IgD-negative memory B cell (primary cell): ENCODE measurements at regions not wholly inside any gene's neighbourhood (a gene's known extent, or its start where the extent isn't known, plus 50 kb on each side); places are given as distances from the start of the nearest gene placed in this dataset.

Source experiments
- H3K27ac Mint-ChIP-seq, 3 donors: one replicate each; pipeline ENCODE4 v1.8.0; 2020 to 2022; ENCODE audit warnings: mild to moderate bottlenecking in 3 of 3, mixed read lengths in 3 of 3, moderate library complexity in 1 of 3
- H3K27me3 Mint-ChIP-seq: one replicate; pipeline ENCODE4 v1.8.0; 2021; ENCODE audit warnings: mixed read lengths
- H3K36me3 Mint-ChIP-seq: one replicate; pipeline ENCODE4 v1.8.0; 2020; ENCODE audit warnings: mild to moderate bottlenecking, mixed read lengths
- H3K4me1 Mint-ChIP-seq, 3 donors: one replicate each; pipeline ENCODE4 v1.8.0; 2020 to 2022; ENCODE audit warnings: mixed read lengths in 3 of 3, mild to moderate bottlenecking in 1 of 3
- H3K4me3 Mint-ChIP-seq, 4 donors: one replicate each; pipeline ENCODE4 v1.8.0; 2020 to 2022; ENCODE audit warnings: mild to moderate bottlenecking in 4 of 4, mixed read lengths in 4 of 4, moderate library complexity in 3 of 4
- H3K9me3 Mint-ChIP-seq, 3 donors: one replicate each; pipeline ENCODE4 v1.8.0; 2020 to 2021; ENCODE audit warnings: mixed read lengths in 3 of 3, mild to moderate bottlenecking in 1 of 3

DNA sequence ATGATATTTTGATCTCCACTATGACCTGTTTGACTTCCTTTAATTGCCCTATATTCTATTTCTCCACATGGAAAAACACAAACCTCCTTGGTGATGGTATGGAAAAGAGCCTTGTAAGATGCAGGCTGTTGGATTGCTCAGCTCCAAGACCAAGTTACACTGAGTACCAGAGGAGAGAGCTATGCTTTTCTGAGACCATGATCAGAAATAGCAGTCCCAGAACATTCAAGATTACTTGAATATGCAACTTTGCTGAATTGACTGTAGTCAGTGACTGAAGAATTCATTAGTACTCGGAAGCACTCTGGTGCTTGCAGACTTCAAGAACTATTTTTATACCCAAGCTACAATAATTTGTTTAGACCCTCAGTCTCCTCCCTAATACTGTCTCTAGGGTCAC lies 310.6 kb upstream of the FSIP2 start:
- no peaks in the 10 kb centered on the region for H3K27me3 Mint-ChIP-seq

DNA sequence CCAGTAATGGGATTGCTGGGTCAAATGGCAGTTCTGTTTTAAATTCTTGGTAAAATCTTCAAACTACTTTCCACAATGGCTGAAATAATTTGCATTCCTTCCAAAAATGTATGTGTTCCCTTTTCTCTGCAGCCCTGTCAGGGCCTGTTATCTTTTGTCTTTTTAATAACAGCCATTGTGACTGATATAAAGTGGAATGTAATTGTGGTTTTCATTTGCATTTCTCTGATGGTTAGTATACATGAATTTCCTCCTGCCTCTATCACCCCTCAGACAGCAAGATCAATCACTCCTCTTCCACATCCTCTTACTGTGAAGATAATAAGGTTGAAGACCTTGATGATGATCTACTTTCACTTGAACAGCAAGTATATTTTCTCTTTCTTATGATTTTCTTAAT lies 304.8 kb upstream of the FSIP2 start:
- Mint-ChIP-seq H3K4me1 (no peaks in the 10 kb centered on the region), H3K9me3 (peaks cover 0 to 3% (median 2%) of the 10 kb centered on the region in 3 donors)

More for the DNA sequence above, 310.6 kb upstream of the FSIP2 start:
- Mint-ChIP-seq H3K27ac (no peak overlapping the region), H3K4me1 (no peaks in the 10 kb centered on the region), H3K4me3 (no peak overlapping the region), H3K36me3 (no peaks in the 10 kb centered on the region), H3K9me3 (peaks cover 0 to 1% (median 0%) of the 10 kb centered on the region in 3 donors)

DNA sequence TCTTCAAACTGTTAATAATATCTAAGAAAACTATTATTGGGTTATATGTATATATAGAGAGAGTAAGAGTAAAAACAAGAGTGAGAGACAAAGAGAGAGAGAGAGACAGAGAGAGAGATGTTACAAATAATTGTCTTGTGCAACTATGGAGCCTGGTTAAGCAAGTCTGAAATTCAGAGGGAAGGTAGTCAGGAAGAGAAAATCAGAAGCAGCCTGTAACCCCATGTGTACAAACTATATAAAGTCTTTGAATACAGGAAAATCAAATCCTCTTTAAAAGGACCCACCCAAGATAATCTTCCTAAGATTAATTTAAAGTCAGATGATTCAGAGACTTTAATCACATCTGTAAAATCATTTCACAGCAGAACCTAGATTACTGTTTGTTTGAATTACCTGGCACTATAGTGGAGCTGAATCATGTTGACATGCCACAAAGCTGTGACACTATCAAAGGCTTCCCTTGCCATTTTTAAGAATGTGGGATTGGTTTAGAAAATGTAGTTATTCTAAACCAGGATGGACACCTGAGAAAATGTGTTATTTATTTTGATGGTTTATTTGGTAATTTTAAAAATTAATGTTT lies 301.7 kb upstream of the FSIP2 start:
- Mint-ChIP-seq H3K27ac (no peak overlapping the region), H3K9me3 (peaks cover 0 to 3% (median 2%) of the 10 kb centered on the region in 3 donors), H3K4me1 (no peaks in the 10 kb centered on the region), H3K36me3 (no peaks in the 10 kb centered on the region), H3K27me3 (no peaks in the 10 kb centered on the region), H3K4me3 (no peak overlapping the region)

More for the DNA sequence above, 304.8 kb upstream of the FSIP2 start:
- Mint-ChIP-seq H3K4me3 (no peak overlapping the region), H3K27ac (no peak overlapping the region), H3K27me3 (no peaks in the 10 kb centered on the region), H3K36me3 (no peaks in the 10 kb centered on the region)

DNA sequence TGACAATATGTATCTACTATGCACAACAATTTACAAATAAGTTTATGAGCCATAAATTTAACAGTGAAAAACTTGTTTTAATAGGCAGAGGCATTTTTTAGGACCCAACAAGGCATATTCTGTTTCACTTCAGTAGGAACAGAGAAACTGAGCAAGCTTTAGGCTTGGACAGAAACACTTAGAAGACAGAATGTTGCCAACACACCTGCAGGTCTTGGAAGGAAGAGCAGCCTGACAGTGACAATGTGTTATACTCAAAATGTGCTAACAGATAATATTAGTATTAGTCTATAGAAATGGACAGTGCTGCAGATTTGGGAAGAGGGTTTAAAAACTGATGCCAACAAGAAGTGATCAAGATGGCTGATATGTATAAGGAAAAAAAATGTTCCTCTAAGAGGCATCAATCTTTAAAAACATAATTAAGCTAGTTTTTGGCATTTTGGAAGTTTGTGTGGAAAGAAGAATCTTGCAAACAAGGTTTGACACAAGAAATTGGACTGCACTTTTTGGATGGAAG lies 297.1 kb upstream of the FSIP2 start:
- Mint-ChIP-seq H3K27ac (no peak overlapping the region), H3K9me3 (no peaks in the 10 kb centered on the region), H3K4me3 (no peak overlapping the region), H3K36me3 (no peaks in the 10 kb centered on the region), H3K4me1 (no peaks in the 10 kb centered on the region), H3K27me3 (no peaks in the 10 kb centered on the region)

DNA sequence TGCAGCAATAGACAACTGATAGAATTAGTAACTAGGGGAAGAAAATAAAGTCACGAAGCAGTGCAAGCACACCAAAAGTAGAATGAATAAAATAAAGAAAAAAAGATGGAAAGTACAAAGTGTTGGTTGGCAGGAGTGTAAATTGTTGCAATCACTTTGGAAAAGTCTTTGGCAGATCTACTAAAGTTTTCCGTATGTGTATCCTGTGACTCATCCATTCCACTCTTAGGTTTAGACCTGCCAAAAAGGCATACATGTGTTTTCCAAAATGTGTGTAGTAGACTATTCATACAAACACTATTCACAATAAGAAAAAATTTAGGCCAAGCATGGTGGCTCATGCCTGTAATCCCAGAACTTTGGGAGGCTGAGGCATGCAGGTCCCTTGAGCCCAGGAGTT lies 282.1 kb upstream of the FSIP2 start:
- Mint-ChIP-seq H3K9me3 (peaks cover 4 to 7% (median 6%) of the 10 kb centered on the region in 3 donors), H3K36me3 (no peaks in the 10 kb centered on the region), H3K4me3 (no peak overlapping the region), H3K4me1 (no peaks in the 10 kb centered on the region), H3K27ac (no peak overlapping the region), H3K27me3 (no peaks in the 10 kb centered on the region)

DNA sequence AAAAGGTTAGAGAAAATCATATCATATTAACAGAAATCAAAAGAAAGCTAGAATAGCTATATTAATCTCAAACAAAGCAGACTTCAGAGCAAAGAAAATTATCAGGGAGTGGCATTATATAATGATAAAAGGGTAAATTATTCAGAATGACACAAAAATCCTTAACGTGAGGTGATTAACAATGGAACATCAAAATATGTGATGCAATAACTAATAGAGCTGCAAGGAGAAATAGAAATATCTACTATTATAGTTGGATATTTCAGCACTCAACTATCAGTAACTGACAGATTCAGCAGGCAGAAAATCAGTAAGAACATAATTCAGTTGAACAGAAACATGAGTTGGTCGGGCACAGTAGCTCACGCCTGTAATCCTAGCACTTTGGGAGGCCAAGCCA lies 275.1 kb upstream of the FSIP2 start:
- peaks cover 0 to 6% (median 4%) of the 10 kb centered on the region in 3 donors for H3K9me3 Mint-ChIP-seq
- no peaks in the 10 kb centered on the region for H3K4me1 Mint-ChIP-seq
- H3K27me3 Mint-ChIP-seq = no peaks in the 10 kb centered on the region
- peak overlapping the region in 1 of 3 donors; percentile 6 for H3K27ac Mint-ChIP-seq
- no peak overlapping the region for H3K4me3 Mint-ChIP-seq
- H3K36me3 Mint-ChIP-seq = peaks cover 1% of the 10 kb centered on the region

DNA sequence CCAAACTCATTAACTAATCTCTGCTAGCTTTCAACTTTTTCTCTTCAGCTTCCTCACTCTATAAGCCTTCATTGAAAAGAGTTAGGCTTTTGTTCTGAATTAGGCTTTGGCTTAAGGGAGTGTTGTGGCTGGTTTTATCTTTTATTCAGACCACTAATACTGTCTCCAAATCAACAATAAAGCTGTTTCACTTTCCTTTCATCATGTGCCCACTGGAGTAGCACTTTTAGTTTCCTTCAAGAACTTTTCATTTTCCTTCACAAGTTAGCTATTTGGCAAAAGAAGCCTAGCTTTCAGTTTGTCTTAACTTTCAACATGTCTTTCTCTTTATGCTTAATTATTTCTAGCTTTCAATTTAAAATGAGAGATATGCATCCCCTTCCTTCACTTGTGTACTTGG lies 271.7 kb upstream of the FSIP2 start:
- no peak overlapping the region for H3K27ac Mint-ChIP-seq
- peaks cover 1% of the 10 kb centered on the region for H3K36me3 Mint-ChIP-seq
- no peaks in the 10 kb centered on the region for H3K4me1 Mint-ChIP-seq
- no peak overlapping the region for H3K4me3 Mint-ChIP-seq
- no peaks in the 10 kb centered on the region for H3K27me3 Mint-ChIP-seq
- peaks cover 0 to 6% (median 4%) of the 10 kb centered on the region in 3 donors for H3K9me3 Mint-ChIP-seq

DNA sequence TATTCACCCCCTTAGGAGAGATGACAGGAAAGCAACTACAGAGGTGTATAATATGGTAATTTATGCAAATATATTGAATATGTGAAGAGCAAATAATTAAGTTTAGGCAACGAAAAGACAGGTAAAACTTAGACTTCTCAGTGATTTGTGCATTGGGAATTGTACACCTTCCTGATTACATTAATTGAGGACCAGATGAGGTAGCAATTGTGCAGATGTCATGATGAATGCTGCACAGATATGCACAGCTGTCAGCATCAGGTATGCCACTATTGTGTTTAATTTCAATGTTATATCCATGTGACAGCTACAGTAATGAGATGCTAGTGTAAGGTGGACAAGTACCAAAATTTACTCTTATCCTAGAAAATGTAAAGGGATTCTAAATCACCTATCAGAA lies 267.2 kb upstream of the FSIP2 start:
- Mint-ChIP-seq H3K4me1 (no peaks in the 10 kb centered on the region), H3K4me3 (no peak overlapping the region), H3K36me3 (no peaks in the 10 kb centered on the region), H3K27me3 (no peaks in the 10 kb centered on the region), H3K9me3 (no peaks in the 10 kb centered on the region), H3K27ac (no peak overlapping the region)

DNA sequence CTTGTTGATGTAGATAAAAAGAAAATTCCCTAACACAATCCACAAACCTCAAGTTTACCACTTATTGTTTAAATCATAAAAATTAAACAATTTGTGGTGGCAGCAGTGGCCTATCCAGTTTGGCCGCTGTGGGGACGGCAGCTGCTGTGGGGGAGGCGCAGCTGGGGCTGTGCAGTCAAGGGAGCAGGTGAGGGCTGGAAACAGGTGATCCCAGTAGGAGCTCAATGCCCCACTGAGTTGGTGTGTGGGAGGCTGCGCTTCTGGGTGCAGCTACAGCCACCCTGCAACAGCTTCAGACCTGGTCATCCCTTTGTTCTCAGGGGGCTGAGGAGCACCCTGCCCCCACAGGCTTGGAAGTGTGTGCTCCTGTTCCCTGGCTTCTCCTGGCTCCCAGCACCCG lies 266.0 kb upstream of the FSIP2 start:
- Mint-ChIP-seq H3K27me3 (no peaks in the 10 kb centered on the region), H3K9me3 (no peaks in the 10 kb centered on the region), H3K4me3 (no peak overlapping the region), H3K27ac (no peak overlapping the region), H3K4me1 (no peaks in the 10 kb centered on the region), H3K36me3 (no peaks in the 10 kb centered on the region)

DNA sequence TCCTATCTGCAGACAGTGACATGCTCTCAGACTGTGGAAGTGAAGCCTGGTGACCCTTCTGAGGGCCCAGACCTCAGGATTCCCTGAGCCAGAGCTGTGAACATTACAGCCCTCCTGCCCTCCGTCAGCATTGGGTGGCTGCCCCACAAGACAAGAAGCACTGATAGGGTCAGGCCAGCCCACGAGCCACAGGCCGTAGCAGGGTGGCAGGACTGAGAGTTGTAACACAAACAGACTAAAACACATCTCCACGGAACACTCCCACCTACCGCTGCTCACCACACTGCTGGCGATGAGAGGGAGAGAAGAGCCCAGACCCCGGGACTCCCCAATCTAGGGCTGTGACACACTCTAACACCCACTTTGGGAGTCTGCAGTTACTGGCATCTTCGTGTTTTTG lies 264.8 kb upstream of the FSIP2 start:
- H3K4me3 Mint-ChIP-seq = no peak overlapping the region
- H3K27ac Mint-ChIP-seq = peak overlapping the region in 1 of 3 donors; percentile 50
- no peaks in the 10 kb centered on the region for H3K9me3 Mint-ChIP-seq
- H3K36me3 Mint-ChIP-seq = no peaks in the 10 kb centered on the region
- no peaks in the 10 kb centered on the region for H3K4me1 Mint-ChIP-seq
- H3K27me3 Mint-ChIP-seq = no peaks in the 10 kb centered on the region

DNA sequence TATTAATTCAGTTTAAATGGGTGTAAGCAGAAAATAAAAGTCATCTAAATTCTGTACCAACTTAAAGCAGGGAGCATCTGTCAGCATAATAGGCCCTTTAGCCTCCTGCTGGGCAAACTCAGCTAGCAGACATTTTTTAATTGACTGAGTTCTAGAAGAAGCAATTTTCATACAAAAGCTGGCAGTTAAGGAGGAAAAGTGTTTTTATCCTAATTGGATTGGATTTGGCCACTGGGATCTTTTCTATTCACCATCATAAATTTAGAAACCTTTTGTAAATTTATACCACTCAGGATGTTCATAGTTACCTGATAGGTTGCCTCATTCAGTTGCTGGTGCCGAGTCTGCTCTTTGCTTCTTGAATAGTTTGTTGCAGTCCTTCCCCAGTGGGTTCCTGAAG lies 262.7 kb upstream of the FSIP2 start:
- no peaks in the 10 kb centered on the region for H3K9me3 Mint-ChIP-seq
- no peak overlapping the region for H3K4me3 Mint-ChIP-seq
- H3K4me1 Mint-ChIP-seq = no peaks in the 10 kb centered on the region
- no peaks in the 10 kb centered on the region for H3K36me3 Mint-ChIP-seq
- H3K27ac Mint-ChIP-seq = no peak overlapping the region
- H3K27me3 Mint-ChIP-seq = no peaks in the 10 kb centered on the region

DNA sequence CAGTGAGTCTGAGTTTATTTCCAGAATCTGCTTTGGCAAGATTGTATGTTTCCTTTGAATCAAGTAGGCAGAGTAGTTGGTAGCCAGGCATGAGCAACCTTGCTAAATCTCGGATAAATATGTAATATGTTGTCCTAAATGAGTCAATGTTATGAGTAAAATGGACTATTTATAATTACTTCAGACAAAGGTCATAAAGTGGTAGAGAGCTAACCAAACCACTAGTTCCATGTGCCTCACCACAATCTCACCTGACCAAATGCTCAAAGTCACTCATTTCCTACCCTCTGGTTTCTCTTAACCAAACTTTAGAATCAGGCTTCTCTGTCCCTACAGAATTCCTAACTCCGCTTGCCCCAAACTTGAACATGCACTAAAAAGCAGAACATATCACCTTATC lies 261.2 kb upstream of the FSIP2 start:
- Mint-ChIP-seq H3K27ac (no peak overlapping the region), H3K9me3 (no peaks in the 10 kb centered on the region), H3K4me1 (no peaks in the 10 kb centered on the region), H3K27me3 (no peaks in the 10 kb centered on the region), H3K36me3 (no peaks in the 10 kb centered on the region), H3K4me3 (no peak overlapping the region)

DNA sequence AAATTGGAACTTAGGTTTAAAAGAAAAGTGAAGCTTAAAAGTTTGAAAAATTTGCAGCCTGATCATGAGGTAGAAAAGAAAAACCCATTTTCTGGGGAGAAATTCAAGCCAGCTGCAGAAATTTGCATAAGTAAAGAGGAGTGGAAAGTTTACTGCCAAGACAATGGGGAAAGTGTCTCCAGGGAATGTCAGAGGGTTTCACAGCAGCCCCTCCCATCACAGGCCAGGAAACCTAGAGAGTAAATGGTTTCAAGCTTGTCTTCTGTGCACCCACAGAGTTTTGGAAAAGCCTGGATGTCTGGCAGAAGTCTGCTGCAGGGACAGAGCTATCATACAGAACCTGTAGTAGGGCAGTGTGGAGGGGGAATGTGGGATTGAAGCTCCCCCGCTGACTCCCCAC lies 254.0 kb upstream of the FSIP2 start:
- Mint-ChIP-seq H3K27me3 (no peaks in the 10 kb centered on the region), H3K9me3 (no peaks in the 10 kb centered on the region), H3K36me3 (no peaks in the 10 kb centered on the region), H3K27ac (no peak overlapping the region), H3K4me1 (no peaks in the 10 kb centered on the region), H3K4me3 (no peak overlapping the region)

DNA sequence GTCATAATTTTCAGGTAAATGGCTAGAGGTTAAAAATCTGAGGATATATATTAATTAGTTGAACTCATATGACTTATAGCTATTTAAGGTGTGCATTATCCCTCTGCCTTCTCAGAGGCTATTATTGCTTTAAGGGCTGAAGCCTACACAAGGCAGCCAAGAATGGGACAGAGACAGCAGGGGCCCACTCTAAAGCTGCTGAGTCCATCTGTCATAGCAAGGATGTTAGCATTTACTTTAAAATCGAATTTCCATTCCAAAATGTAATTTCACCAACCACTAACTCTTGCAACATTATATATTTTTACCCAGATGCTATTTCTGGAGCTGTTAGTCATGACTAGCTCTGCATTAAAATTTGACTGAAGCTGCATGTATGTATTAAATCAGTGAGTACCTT lies 236.3 kb upstream of the FSIP2 start:
- H3K4me1 Mint-ChIP-seq = no peaks in the 10 kb centered on the region
- H3K9me3 Mint-ChIP-seq = peaks cover 8 to 22% (median 10%) of the 10 kb centered on the region in 3 donors
- H3K36me3 Mint-ChIP-seq = no peaks in the 10 kb centered on the region
- H3K27me3 Mint-ChIP-seq = no peaks in the 10 kb centered on the region
- H3K27ac Mint-ChIP-seq = no peak overlapping the region
- no peak overlapping the region for H3K4me3 Mint-ChIP-seq

DNA sequence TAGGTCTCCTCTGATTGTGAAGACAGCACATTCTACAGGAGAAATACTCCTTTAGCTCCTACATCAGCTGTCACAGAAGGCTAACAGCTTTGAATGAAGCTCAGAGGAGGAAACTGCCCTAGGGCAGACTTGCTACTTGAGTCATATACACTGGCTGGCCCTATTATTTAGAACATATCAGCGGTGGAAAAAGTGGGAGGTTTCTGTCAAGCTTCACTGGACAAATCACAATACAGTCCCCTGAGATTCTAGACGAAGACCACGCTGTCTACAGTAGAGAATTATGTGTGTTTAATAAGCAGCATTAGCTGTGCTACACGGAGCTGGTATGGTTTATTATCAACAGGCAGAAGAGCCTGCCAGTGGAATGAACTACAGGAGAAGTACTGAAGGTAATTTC lies 230.9 kb upstream of the FSIP2 start:
- Mint-ChIP-seq H3K36me3 (no peaks in the 10 kb centered on the region), H3K9me3 (peaks cover 9 to 37% (median 12%) of the 10 kb centered on the region in 3 donors), H3K4me1 (no peaks in the 10 kb centered on the region), H3K4me3 (no peak overlapping the region), H3K27ac (no peak overlapping the region), H3K27me3 (no peaks in the 10 kb centered on the region)

DNA sequence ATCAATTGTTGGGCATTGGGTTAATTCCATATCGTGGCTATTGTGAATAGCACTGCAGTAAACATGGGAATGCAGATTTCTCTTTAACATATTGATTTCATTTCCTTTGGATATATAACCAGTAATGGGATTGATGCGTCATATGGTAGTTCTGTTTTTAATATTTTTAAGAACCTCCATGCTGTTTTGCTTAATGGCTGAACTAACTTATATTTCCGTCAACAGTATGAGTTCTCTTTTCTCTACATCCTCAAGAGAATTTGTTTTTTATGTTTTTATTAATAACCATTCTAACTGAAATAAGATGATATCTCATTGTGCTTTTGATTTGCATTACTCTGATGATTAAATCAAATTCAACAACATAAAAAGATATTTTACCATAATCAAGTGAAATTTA lies 228.5 kb upstream of the FSIP2 start:
- H3K9me3 Mint-ChIP-seq = peaks cover 4 to 27% (median 7%) of the 10 kb centered on the region in 3 donors
- no peak overlapping the region for H3K4me3 Mint-ChIP-seq
- no peak overlapping the region for H3K27ac Mint-ChIP-seq
- H3K27me3 Mint-ChIP-seq = no peaks in the 10 kb centered on the region
- H3K4me1 Mint-ChIP-seq = peaks cover 0 to 1% (median 0%) of the 10 kb centered on the region in 3 donors
- H3K36me3 Mint-ChIP-seq = peaks cover 2% of the 10 kb centered on the region
